Right ventricle myocardium inferior (tissue), 1 donor: ENCODE measurements at regions not wholly inside any gene's neighbourhood (a gene's known extent, or its start where the extent isn't known, plus 50 kb on each side); places are given as distances from the start of the nearest gene placed in this dataset.
"Not testable (repeated sequence)": the region's sequence is repeated elsewhere in the genome, so short reads cannot be mapped to it uniquely, and the experiment has no call there.

ENCODE experiments used
- ATAC-seq: fragments of 200-7000 bp; cut with Tn5 transposase; one replicate; pipeline ENCODE4 v1.9.1; 2020; ENCODE audit warnings: mild to moderate bottlenecking, moderate library complexity
- DNase-seq: peaks from one replicate; pipeline ENCODE4 v3.0.0; 2021; ENCODE audit errors: missing footprints
- intact Hi-C: fragments of 100-400 bp; cut with DNase I; formaldehyde crosslinking; loops from one replicate; pipeline ENCODE4 v1.11.0; 2022
- donor health status: DM: no; HTN: yes; CAD: no; lungs with severe emphysema.

DNA sequence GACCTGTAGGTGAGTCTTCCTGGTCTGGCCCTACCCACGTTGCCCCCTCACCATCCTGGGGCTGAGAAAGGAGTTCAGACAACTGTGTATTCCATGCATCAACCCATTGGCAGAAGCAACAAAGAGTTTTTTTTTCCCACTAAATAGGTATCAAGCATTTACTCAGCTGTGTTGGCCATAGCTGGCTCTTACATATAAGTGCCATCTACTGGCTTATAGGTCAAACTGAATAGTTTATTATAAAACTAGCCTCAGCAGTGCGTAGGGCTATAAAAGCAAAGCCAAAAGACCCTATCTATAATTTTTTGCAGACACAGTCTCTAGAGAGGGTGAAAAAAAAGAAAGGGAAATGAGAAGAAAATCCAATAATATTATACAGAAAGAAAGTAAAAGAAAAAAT, 765.2 kb upstream of the MGAT4C start:
- intact Hi-C loops: no loop called here
- ATAC-seq (no peak), DNase-seq (no peak)

DNA sequence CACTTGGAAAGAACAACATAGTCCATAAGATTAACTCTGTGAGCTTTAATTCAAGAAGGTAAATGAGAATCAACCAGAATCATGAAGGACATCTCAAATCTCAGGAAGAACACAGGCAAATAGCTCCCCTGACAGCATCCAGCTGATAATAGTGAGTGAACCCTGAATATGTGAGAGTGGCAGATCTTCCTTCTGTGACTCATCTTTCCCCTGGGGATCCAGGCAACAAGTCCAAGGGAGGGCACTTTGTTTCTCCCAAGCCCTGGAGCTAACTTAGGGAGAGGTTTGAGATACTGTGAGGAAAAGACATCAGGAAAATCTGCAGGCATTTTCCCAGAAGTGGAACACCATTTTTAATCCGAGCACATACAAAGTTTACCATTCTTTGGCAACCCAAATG, 763.9 kb upstream of the MGAT4C start:
- no peak for ATAC-seq
- no peak for DNase-seq
- intact Hi-C loops: no loop called here

DNA sequence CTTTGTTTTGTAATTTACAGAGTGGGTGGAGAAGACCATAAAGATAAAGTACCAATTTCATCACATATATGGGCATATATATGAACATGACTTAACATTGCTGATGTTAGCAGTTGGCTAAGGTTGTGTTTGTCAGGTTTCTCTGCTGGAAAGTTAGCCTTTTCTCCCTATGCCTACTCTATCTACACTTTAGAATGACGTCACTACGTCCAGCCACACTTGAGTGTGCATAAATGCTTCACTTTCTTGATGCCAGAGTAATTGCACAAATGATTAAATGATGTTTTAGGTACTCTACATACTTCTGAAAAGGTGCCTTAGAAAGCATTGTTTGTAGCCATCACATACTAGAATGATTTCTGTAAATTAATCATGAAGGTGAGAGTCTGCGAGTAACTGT, 759.2 kb upstream of the MGAT4C start:
- no peak for DNase-seq
- intact Hi-C loops: no loop called here
- ATAC-seq: no peak

DNA sequence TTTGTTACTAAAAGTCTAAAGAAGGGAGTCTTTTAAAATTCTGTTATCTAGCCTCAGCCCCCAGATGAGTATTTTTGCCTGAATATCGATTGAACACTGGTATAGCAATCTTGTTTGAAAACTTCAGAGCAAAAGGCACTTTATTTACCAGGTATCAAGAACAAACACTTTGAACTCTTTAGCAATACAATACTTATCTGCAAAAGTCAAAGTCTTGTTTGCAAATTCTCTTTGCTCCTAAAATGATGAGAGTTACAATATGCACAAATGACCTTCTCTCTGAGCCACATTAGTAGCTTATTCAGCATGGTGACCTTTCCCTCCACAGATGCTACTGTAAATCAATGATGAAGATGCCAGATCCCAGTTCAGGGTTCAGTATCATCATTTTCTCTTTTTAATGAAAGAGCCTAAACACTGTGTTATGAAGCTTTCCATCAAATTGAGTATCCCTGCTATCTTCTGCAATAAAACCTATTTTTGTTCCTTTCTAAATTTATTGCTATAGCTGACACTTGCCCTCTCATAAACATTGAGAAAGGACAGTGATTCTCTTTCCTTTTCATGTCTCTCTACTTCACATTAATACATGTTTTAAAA, 752.7 kb upstream of the MGAT4C start:
- DNase-seq (no peak), ATAC-seq (no peak)
- intact Hi-C loops: no loop called here

DNA sequence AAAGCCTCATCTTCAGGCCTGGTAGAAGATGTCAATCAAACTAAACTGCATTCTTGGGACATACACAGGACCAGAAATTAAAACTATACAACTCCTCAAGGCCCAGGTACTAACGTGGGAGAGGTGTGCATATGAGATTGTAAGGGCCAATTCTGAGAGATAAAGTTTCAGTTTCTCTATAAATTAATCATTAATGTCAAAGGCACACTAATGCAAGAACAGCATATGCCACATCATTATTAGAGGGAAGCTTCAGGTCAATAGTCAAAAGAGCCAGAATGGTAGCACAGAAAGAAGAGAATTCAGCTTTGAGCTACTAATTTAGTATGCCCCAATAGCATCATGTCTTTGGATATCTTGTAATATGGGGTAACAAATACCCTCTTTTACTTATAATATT, 744.9 kb upstream of the MGAT4C start:
- no peak for DNase-seq
- ATAC-seq: no peak
- intact Hi-C loops: no loop called here

GRCh38 chr12:86985298-86985697, 729.1 kb upstream of the MGAT4C start:
- DNase-seq (no peak), ATAC-seq (no peak)
- intact Hi-C loops: no loop called here

GRCh38 chr12:86970595-86970994, 714.4 kb upstream of the MGAT4C start:
- intact Hi-C loops, ATAC-seq: not testable (repeated sequence)
- peak; percentile 53 for DNase-seq

- ATAC-seq (no peak), DNase-seq (no peak)
- intact Hi-C loops: no loop called here
Observed at GRCh38 chr12:86959766-86960458, 703.7 kb upstream of the MGAT4C start.

DNA sequence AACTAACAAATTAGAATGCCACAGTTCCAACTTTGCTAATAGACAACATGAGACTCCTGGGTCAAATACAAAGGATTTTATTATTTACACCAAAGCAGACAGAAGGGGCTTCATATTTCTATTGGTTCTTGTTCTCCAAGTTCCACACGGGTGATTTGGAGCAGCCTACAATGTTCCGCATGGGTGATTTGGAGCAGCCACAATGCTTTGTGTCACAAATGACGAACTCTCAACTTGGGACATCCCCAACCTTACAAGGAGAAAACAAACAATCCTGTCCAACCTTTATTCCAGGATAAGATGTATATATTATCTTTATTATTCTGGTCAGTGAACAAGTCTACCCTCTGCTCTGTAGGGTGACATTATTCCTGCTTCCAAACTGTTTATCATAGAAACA, 694.3 kb upstream of the MGAT4C start:
- ATAC-seq (no peak), DNase-seq (no peak)
- intact Hi-C loops: no loop called here

GRCh38 chr12:86950043-86950442, 693.9 kb upstream of the MGAT4C start:
- ATAC-seq (no peak), DNase-seq (no peak)
- intact Hi-C loops: no loop called here

DNA sequence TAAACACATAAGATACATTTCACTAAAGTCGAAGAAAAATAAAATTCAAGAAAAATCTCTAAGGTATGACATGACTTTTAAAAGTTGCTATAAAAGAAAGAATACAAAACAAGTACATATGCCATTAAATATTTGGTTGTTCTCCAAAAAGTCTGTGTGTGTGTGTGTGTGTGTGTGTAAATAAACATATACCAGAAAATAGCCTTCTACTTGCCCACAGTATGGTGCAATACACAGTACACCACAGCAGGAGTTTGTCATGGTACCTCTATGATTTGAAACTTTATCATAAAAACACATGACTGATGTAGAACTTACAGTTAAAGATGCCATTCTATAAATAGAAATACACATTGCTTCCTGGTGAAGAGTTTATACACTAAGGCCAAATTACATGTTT, 692.7 kb upstream of the MGAT4C start:
- intact Hi-C loops: no loop called here
- ATAC-seq (no peak), DNase-seq (no peak)

- DNase-seq (no peak), ATAC-seq (no peak)
- intact Hi-C loops: no loop called here
Observed at GRCh38 chr12:86945685-86946196, 689.5 kb upstream of the MGAT4C start.

DNA sequence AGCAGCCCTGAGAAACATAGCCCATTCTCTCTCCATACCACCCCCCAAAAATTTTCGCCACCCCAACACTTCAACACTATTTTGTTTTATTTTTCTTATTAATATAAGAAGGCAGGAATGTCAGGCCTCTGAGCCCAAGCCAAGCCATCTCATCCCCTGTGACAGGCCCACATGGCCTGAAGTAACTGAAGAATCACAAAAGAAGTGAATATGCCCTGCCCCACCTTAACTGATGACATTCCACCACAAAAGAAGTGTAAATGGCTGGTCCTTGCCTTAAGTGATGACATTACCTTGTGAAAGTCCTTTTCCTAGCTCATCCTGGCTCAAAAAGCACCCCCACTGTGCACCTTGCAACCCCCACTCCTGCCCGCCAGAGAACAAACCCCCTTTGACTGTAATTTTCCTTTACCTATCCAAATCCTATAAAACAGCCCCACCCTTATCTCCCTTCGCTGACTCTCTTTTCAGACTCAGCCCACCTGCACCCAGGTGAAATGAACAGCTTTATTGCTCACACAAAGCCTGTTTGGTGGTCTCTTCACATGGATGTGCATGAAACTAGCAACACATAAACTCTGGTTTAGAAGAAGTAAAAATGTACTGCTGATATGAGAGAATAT, 688.1 kb upstream of the MGAT4C start:
- DNase-seq, intact Hi-C loops: not testable (repeated sequence)

DNA sequence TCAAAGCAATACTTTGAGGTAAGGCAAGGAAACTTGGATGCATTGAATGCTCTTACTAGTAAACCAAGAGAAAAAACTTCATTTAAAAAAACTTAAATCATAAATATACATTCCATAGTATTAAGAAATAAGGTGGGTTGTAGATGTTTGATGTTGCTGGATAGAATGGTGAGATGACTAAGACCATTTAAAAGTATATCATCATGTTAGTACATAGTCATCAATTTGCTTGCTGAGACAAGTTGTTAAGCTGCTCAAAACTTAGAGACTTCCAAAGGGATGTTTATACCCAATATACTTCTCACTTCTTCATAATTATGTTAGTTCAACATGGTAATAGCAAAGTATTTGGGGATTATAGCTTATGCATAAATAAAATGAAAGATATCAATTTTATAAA, 675.5 kb upstream of the MGAT4C start:
- intact Hi-C loops: no loop called here
- DNase-seq (no peak), ATAC-seq (no peak)

More for the DNA sequence above, 688.1 kb upstream of the MGAT4C start:
- ATAC-seq: not testable (repeated sequence)

DNA sequence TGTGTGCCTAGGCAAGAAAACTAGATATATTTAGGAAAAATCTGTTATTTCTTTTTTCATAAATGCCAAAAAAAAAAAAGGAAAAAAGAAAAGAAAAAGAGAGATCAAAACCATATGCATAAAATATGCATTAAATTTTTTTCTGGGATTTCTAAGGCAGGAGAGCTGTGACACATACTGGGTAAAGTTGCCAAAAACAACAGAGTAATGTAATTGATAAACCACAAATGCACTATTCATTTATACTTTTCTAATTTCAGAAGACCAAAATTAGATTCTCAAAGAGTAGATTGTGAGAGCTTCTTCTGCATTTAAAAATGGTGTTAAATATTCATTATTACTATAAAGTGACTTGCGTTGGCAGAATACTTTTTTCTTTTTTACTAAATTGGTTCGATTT, 673.8 kb upstream of the MGAT4C start:
- intact Hi-C loops: no loop called here
- DNase-seq: no peak
- no peak for ATAC-seq

DNA sequence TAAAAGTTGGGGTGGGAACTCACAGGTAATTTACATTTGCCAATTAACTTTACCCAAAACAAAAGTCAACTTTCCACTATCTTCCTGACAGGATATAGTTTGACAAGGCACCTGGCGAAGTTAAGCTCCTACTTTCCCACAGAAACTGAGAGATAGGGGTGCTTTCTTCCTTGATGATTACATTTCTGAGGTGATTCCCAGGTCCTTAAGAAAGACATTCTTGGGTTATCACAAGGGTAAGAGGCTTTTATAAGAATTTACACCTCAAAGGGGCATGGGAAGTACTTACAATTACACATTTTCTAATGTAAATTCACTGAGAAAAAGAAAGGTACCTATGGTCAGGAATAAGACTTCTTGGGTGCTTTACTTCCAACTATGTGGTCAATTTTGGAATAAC, 660.9 kb upstream of the MGAT4C start:
- ATAC-seq: no peak
- no peak for DNase-seq
- intact Hi-C loops: no loop called here

DNA sequence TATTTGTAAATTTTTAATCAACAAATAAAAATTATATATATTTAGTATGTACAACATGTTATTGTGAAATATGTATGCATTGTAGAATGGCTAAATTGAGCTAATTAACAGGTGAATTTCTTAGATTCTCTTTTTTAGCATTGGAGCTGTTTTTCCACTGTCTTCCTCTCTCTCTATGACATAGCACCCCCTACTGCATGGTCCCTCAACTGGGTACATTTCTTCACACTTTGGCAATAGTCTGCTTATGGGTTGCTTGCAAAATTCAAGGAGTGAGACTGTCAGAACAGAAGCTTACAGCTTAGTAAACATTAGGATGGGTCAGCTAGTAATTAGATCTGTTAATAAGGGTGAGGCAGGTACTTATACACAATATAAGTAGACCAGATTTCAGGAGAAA, 658.5 kb upstream of the MGAT4C start:
- no peak for ATAC-seq
- intact Hi-C loops: no loop called here

GRCh38 chr12:86911973-86912372, 655.8 kb upstream of the MGAT4C start:
- ATAC-seq (no peak), DNase-seq (no peak)
- intact Hi-C loops: no loop called here

More for the DNA sequence above, 658.5 kb upstream of the MGAT4C start:
- DNase-seq: no peak

- ATAC-seq: no peak
Observed at GRCh38 chr12:86903159-86903558, 647.0 kb upstream of the MGAT4C start.

GRCh38 chr12:86860776-86861175, 604.6 kb upstream of the MGAT4C start:
- no peak for ATAC-seq
- intact Hi-C loops: no loop called here

More at GRCh38 chr12:86903159-86903558, 647.0 kb upstream of the MGAT4C start:
- no peak for DNase-seq
- intact Hi-C loops: no loop called here

More at GRCh38 chr12:86860776-86861175, 604.6 kb upstream of the MGAT4C start:
- DNase-seq: no peak
